HG02840 (cell line): ENCODE measurements at regions not wholly inside any gene's neighbourhood (a gene's known extent, or its start where the extent isn't known, plus 50 kb on each side); places are given as distances from the start of the nearest gene placed in this dataset.
"Not testable (repeated sequence)": the region's sequence is repeated elsewhere in the genome, so short reads cannot be mapped to it uniquely, and the experiment has no call there.

ENCODE experiments used
- ATAC-seq: cut with Tn5 transposase; IDR thresholded peaks from one replicate; pipeline ENCODE4 v1.9.1; 2021; ENCODE audit warnings: mild to moderate bottlenecking, moderate library complexity, moderate number of reproducible peaks; ENCODE audit not compliant: unreplicated experiment, low FRiP score

GRCh38 chr3:137554242-137554641 is 209.9 kb upstream of the SOX14 start:
- no peak for ATAC-seq

- ATAC-seq = no peak
Observed at GRCh38 chr3:137568880-137569279, 195.2 kb upstream of the SOX14 start.

DNA sequence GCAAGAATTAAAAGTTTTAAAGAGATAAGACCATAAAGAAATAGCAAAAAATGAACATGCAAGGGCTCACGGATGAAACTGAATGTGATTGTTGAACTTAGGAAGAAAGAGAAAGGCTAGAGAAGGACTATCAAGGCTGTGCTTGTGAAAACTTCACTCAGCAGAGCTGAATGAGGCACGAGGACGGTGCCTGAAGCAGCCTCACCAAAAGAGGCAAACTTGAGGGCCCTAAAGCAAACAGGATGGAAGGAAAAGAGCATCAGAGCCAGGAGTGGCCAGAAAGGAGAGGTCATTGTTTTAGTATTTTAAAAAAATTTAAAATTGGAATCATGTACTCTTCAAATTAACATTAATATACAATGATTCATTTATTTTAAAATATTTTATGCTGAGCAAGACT is 191.2 kb upstream of the SOX14 start:
- ATAC-seq = no peak

DNA sequence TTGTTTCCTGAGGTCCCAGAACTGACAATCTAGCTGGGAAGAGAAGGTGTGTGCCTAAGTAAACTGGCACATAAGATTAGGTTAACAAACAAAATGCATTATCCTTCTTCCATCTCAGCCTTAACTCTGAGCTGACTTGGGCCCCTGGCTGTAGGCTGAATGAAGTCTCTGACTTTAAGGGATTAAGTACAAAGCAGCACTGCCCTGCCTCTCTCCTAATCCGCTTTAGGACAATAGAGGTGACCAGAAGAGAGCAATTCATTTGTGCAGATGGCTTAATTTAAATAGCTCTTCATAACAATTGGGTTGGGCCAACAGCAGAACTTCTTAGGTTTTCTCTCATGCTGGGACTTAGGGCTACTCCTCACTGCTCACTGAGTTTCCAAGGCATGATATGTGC is 181.6 kb upstream of the SOX14 start:
- no peak for ATAC-seq

DNA sequence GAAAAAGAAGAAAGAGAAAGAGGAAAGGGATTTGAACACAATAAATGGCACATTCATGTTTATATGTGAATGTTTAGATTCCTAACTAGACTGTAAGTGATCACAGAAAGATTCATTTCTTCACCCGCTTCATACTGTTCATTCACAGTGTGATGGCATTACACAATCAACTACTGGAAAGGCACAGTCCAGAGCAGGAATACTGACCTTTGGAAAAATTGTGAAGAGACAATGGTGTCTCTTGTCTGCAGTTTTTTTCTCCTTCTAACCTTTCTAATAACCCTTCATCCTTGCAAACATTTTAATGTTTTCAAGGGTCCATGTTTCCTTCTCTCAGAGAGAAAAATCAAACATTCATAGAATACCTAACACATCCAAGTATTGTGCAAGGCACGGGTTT is 180.9 kb upstream of the SOX14 start:
- no peak for ATAC-seq

DNA sequence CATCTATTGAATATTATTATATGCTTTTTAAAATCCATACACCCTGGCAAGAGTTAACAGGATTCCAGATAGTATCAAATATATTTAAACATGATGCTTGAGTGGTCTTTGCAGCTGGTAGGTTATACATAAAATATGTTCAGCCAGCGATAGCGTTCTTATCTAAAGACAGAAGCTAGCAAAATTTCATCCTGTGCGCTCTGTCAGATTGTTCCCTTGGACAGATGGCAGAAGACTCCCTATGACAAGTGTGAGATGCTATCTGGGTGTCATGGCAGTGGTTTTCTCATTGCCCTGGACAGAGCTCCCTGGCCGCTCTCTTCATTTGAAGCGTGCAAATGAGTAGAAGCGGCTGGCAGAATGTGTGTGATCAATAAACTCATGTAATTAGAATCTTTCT is 175.2 kb upstream of the SOX14 start:
- ATAC-seq = no peak

- not testable (repeated sequence) for ATAC-seq
Observed at GRCh38 chr3:137595415-137595814, 168.7 kb upstream of the SOX14 start.

GRCh38 chr3:137610723-137611122 is 153.4 kb upstream of the SOX14 start:
- ATAC-seq = no peak

- no peak for ATAC-seq
Observed at GRCh38 chr3:137612291-137612690, 151.8 kb upstream of the SOX14 start.

DNA sequence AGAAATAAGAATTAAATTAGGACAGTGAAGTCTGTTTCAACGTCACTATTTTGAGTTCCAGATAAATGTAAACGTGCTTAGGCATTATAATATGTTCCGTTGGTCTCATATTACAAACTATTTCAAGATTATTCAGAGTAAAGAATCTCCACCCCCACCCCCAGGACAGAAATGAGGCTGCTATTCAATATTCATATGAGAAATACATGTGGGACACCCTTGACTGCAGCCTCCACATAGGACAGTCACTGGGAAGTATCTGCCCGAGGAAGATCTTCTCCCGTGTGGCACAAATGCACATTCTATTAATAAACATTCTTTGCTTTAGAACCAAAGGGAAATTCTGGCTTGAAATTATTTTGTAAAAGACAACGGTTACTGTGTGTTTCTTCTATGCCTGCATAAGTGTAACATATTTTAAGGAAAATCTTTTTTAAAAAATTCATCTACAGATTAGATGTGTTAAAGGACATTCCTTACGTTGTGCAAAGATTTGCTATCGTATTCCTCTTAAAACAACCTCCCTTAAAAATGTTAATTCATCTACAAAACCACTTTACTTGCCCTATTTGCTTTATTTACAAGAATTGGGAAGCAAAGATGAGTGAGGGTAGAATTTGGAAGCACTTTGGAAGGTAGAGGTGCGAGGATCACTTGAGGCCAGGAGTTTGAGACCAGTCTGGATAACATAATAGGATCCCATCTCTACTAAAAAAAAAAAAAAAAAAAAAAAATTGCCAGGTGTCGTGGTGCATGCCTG is 148.3 kb upstream of the SOX14 start:
- no peak for ATAC-seq

DNA sequence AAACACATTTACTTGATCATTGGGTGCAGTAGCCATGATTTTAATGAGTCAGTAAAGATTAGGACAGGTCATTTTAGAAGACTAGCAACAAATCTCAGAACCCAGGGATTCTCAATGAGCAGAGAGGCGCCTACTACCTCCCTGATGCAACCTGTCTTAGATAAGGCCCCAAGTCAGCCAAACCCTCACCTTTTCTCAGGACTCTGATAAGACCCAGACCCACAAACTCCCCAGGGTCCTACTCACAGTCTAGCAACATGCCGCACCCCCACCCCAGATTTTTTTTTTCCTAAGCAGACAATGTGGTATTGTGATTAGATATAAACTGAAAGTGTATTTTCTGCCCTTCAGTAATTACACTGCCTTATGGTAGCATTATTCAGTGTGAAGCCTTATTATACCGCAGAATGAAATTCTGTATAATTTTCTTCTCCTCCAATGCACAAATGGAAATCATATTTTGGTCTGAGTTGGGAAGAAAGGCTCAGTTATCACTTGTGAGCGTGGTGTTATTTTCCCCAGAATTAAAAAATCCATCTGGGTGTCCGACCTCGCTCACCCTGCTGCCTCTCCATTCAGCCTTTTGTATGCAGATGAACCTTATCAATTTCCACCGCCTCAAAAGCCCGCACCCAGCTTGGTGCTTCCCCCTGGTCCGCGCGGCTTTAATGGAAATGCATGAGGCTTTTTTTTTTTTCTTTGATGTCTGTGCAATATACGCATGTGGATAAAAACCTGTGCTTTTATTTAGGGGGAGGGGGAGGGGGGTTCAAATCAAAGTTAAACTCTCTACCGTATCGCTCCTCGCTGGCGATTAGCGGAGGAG is 122.0 kb upstream of the SOX14 start:
- no peak for ATAC-seq

GRCh38 chr3:137642831-137643230 is 121.3 kb upstream of the SOX14 start:
- no peak for ATAC-seq

- ATAC-seq = no peak
Observed at GRCh38 chr3:137647179-137647578, 116.9 kb upstream of the SOX14 start.

GRCh38 chr3:137669519-137670060 is 94.5 kb upstream of the SOX14 start:
- ATAC-seq = no peak

DNA sequence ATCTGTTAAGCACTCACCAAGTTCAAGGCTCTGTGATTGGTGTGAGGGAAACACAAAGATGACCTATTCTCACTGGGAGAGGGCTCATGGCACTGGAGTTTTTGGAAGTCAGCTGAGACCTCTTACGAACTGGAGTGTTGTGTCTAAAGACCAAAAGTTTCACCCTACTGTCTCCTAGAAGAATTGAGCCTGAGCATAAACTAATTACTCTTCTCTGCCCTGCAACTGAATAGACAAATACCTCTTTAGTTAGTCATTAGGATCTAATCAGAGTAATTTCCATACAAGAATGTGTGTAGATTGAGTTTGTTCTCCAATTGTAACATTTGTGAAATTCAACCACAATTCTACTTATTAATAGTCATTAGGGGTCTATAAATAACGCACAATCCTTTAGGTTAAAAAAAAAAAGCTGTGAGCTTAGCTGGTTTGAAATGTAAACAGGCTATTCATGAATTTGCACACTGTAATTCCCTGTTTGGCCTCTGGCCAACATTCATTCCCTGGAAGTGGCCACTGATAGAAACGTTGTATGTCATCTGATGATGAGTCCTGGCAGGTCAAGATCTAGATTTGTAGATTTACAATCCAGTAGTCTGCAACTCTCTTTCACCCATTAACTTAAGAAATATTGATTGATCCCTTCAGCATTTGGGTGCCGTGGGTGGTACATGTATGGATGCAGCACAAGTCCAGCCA is 76.8 kb upstream of the SOX14 start:
- ATAC-seq = no peak

DNA sequence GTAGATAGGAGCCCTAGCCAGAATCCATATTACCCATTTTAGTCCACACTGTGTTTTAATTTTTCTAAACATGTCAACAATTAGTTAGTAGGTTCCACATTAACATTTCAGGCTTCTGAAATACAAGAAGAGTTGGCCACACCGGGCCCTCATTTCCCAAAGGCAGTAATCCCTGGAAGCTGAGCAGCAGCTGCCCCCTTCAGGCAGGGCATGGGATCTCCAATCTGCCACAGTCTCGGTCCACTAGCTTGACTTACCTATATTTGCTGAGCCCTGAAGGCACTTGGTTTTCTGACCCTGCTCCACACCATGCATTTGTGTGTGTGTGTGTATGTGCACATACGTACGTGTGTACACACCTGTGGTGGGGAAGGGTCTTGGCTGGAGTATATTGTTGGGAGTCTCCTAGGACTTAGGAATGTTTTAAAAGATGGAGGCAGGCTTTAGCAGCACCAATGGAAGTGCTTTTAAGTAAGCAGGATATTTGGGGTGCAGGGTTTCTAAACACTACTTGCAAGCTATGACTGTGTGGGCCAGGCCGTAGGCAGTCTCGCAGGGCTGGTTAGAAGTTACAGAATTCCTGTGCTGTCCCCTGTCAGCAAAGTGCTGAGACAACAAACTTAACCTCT is 71.2 kb upstream of the SOX14 start:
- ATAC-seq = no peak

GRCh38 chr3:137693791-137694190 is 70.3 kb upstream of the SOX14 start:
- no peak for ATAC-seq

DNA sequence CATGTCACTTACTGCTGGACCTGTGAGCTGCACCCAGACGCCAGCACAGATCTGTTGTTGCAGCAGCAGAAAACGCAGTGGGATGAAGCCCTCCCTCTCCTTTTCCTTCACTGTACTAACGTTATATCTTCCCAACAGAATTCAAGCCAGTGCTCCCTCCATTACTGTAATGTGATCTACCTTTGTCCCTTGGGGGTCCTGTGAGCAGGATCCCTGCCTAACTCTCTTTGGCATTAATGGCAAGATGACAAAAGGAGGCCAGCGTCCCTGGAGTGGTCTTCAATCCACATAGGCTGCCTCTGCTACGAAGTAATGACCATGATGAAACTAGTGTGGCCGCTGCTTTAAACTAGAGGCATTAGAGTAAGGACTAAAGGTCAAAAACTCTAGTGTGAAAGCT is 69.3 kb upstream of the SOX14 start:
- ATAC-seq = no peak

GRCh38 chr3:137695351-137695750 is 68.8 kb upstream of the SOX14 start:
- ATAC-seq = no peak

DNA sequence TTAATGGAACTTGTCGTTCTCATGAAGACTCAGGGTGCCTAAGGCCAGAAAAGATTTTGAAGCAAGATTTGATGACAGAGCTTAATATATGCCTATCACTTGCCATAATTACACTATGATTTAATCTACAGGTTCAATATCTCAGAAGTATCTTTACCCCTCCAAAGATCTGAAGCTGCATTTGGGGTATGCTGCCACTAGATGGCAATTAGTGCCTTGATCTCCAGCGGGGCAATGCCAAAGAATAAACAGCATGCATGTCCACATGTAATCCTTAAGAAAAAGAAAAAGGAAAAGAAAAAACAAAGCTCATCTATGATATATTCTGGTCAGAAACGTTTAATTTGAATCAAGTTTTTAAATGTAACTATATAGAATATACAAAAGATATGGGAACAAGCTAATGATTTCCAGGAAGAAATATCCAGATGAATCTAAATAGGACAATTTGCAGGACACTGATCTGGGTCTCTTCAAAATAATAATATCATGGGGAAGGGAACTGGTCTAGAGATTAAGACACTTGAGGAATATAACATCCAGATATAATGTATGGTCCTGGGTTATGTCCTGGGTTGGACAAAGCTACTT is 55.0 kb upstream of the SOX14 start:
- ATAC-seq = no peak
